ENCODE measurements at regions not wholly inside any gene's neighbourhood (a gene's known extent, or its start where the extent isn't known, plus 50 kb on each side); places are given as distances from the start of the nearest gene placed in this dataset.
A peak's percentile ranks its signal among the peaks of the same experiment; 100 is the strongest.

DNA sequence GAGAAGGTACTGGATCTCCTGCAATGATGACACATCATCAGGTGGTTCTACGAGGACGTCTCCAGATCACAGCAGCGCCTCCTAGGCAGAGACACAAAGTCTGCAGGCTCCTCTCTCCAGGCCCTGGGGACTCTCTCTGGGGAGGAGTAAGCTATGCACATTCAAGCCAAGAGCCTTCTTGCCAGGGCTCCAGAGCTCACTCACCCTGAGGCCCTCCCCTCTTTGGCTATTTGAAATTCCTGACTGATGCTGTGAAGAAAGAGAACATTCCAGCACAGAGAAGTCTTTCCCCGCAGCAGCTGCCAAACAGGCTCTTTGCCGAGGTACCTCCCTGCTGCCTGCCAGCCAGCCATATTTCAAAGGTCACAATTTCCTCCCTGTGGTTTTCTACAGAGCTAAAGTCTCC is 204.9 kb downstream of the CSNK2A3 start:
- H3K36me3 Mint-ChIP-seq (ENCODE audit: low read depth), result no peaks in the 10 kb centered on the region
- H3K4me1 Mint-ChIP-seq, result no peaks in the 10 kb centered on the region
- no peaks in the 10 kb centered on the region for H3K27me3 Mint-ChIP-seq (ENCODE audit: low read depth)
- DNase-seq (ENCODE audit: low read depth, low spot score), result no peak
- H3K4me3 Mint-ChIP-seq, result no peak overlapping the region
- TF ChIP-seq, protein P1, sequence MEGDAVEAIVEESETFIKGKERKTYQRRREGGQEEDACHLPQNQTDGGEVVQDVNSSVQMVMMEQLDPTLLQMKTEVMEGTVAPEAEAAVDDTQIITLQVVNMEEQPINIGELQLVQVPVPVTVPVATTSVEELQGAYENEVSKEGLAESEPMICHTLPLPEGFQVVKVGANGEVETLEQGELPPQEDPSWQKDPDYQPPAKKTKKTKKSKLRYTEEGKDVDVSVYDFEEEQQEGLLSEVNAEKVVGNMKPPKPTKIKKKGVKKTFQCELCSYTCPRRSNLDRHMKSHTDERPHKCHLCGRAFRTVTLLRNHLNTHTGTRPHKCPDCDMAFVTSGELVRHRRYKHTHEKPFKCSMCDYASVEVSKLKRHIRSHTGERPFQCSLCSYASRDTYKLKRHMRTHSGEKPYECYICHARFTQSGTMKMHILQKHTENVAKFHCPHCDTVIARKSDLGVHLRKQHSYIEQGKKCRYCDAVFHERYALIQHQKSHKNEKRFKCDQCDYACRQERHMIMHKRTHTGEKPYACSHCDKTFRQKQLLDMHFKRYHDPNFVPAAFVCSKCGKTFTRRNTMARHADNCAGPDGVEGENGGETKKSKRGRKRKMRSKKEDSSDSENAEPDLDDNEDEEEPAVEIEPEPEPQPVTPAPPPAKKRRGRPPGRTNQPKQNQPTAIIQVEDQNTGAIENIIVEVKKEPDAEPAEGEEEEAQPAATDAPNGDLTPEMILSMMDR (conservative IDR thresholded peaks at IDR 0.05), result no peak
- H3K27ac Mint-ChIP-seq (ENCODE audit: unreplicated experiment), result no peak overlapping the region
- H3K9me3 Mint-ChIP-seq, result no peaks in the 10 kb centered on the region

DNA sequence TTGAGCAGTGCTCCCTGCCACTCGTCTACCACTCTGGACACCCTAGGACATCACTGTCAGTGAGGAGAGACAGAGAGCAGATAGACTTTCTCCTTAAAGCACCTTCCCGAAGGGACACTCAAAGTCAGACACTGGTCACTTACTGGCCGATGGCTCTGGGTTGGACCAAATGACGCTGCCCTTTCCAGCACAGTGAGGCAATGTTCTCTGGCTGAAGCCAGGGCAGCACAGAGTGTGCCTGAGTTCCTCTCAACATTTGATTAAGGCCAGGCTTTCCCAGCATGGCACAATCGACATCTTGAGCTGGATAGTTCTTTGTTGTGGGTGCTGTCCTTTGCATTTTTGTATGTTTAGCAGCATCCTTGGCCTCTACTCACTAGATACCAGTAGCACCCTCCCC is 206.2 kb downstream of the CSNK2A3 start:
- no peaks in the 10 kb centered on the region for H3K36me3 Mint-ChIP-seq (ENCODE audit: low read depth)
- TF ChIP-seq, protein P1 (conservative IDR thresholded peaks at IDR 0.05), result no peak
- DNase-seq (ENCODE audit: low read depth, low spot score), result no peak
- no peaks in the 10 kb centered on the region for H3K4me1 Mint-ChIP-seq
- H3K9me3 Mint-ChIP-seq, result no peaks in the 10 kb centered on the region
- no peaks in the 10 kb centered on the region for H3K27me3 Mint-ChIP-seq (ENCODE audit: low read depth)
- H3K27ac Mint-ChIP-seq (ENCODE audit: unreplicated experiment), result no peak overlapping the region
- H3K4me3 Mint-ChIP-seq, result no peak overlapping the region

DNA sequence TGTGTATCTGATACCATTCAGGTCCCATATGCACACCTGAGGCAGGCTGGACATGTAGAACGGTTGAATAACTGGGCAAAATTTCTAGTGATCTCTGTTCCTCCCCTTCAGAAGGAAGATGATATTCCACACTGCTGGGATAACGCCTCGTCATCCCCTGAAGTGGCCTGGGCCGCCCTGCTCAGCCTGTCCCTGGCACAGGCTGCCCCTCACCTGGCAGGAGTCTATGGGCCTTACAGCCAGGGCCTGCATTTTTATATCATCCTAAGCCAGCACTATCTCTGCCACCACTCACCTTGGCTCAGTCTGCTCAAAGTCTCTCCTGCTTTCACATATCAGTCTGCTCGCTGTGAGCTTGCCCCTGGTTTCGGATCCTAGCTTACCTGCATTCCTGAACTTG is 209.2 kb downstream of the CSNK2A3 start:
- H3K27ac Mint-ChIP-seq (ENCODE audit: unreplicated experiment), result no peak overlapping the region
- TF ChIP-seq, protein P1 (conservative IDR thresholded peaks at IDR 0.05), result no peak
- H3K27me3 Mint-ChIP-seq (ENCODE audit: low read depth), result no peaks in the 10 kb centered on the region

DNA sequence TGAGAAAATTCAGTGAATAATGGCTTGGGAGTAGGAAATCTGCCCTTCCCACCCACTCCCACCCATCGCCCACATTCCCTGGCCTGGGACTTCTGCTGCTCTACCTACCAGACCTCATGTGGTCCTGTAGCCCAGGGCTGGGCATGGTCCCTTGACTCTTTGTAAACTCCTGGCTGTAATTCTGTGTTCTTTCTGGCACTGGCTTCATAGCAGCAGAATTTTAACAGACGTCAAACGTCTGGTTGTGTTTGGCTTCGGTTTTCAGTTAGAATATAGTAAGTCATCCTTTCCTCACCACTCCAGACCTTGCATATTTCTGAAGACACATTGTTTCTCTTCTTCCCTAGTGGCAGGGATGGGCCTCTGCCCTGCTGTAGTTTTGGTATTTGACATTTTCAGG is 210.6 kb downstream of the CSNK2A3 start:
- no peaks in the 10 kb centered on the region for H3K27me3 Mint-ChIP-seq (ENCODE audit: low read depth)
- H3K27ac Mint-ChIP-seq (ENCODE audit: unreplicated experiment), result peak overlapping the region; percentile 66
- no peaks in the 10 kb centered on the region for H3K4me1 Mint-ChIP-seq
- H3K4me3 Mint-ChIP-seq, result no peak overlapping the region
- TF ChIP-seq, protein P1 (conservative IDR thresholded peaks at IDR 0.05), result no peak
- no peaks in the 10 kb centered on the region for H3K9me3 Mint-ChIP-seq
- no peak for DNase-seq (ENCODE audit: low read depth, low spot score)
- H3K36me3 Mint-ChIP-seq (ENCODE audit: low read depth), result no peaks in the 10 kb centered on the region

More for the DNA sequence above, 209.2 kb downstream of the CSNK2A3 start:
- H3K36me3 Mint-ChIP-seq (ENCODE audit: low read depth), result no peaks in the 10 kb centered on the region
- H3K9me3 Mint-ChIP-seq, result no peaks in the 10 kb centered on the region
- no peaks in the 10 kb centered on the region for H3K4me1 Mint-ChIP-seq
- no peak overlapping the region for H3K4me3 Mint-ChIP-seq
- no peak for DNase-seq (ENCODE audit: low read depth, low spot score)

DNA sequence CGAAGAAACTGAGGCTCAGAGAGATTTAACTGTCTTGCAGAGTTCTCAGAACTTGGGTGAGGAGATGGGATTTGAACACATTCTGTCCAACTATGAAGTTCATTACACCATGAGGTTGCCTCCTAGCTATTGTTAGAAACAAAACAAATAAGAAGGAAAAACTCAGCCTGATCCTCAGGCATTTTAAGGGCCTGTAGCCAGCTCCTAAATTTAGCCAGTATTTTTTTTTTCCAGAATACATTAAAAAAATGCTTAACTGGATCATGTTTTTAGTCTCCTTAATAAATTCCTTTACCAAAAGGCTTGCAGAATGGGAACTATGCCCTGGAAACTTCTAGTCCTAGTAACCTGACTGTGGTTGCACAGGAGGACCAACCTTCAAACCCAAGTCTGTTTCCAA is 212.0 kb downstream of the CSNK2A3 start:
- no peaks in the 10 kb centered on the region for H3K9me3 Mint-ChIP-seq
- H3K4me1 Mint-ChIP-seq, result no peaks in the 10 kb centered on the region
- no peak for DNase-seq (ENCODE audit: low read depth, low spot score)
- H3K27ac Mint-ChIP-seq (ENCODE audit: unreplicated experiment), result no peak overlapping the region
- no peaks in the 10 kb centered on the region for H3K36me3 Mint-ChIP-seq (ENCODE audit: low read depth)
- no peak overlapping the region for H3K4me3 Mint-ChIP-seq
- H3K27me3 Mint-ChIP-seq (ENCODE audit: low read depth), result no peaks in the 10 kb centered on the region
- TF ChIP-seq, protein P1 (conservative IDR thresholded peaks at IDR 0.05), result no peak

DNA sequence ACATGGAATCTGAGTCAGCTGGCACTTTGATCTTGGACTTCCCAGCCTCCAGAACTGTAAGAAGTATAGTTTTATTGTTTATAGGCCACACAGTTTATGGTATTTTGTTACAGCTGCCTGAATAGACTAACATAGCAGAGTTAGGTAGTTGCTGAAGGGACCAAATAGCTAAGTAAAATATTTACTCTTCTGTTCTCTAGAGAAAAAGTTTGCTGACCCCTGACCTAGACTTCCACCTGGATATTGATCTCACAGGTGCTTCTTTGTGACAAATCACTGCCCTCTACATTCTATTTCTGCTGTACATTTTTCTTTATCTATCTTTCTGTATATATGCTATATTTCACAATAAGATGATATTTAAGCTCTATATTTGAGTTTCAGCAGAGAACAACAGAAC is 212.5 kb downstream of the CSNK2A3 start:
- H3K4me1 Mint-ChIP-seq, result no peaks in the 10 kb centered on the region
- H3K27ac Mint-ChIP-seq (ENCODE audit: unreplicated experiment), result no peak overlapping the region
- no peak overlapping the region for H3K4me3 Mint-ChIP-seq
- H3K27me3 Mint-ChIP-seq (ENCODE audit: low read depth), result no peaks in the 10 kb centered on the region
- H3K9me3 Mint-ChIP-seq, result no peaks in the 10 kb centered on the region
- H3K36me3 Mint-ChIP-seq (ENCODE audit: low read depth), result no peaks in the 10 kb centered on the region
- TF ChIP-seq, protein P1 (conservative IDR thresholded peaks at IDR 0.05), result no peak
- no peak for DNase-seq (ENCODE audit: low read depth, low spot score)
